Osteocyte (in vitro differentiated cells): ENCODE measurements at regions not wholly inside any gene's neighbourhood (a gene's known extent, or its start where the extent isn't known, plus 50 kb on each side); places are given as distances from the start of the nearest gene placed in this dataset.

ENCODE experiments used
- DNase-seq: peaks from one replicate; pipeline ENCODE4 v3.0.0; 2021; ENCODE audit warnings: mixed read lengths; ENCODE audit not compliant: unreplicated experiment; ENCODE audit errors: extremely low spot score
- H3K27ac Mint-ChIP-seq: one replicate; pipeline ENCODE4 v1.8.0; 2021; ENCODE audit warnings: mild to moderate bottlenecking, mixed read lengths; ENCODE audit not compliant: unreplicated experiment
- H3K27me3 Mint-ChIP-seq: one replicate; pipeline ENCODE4 v1.8.0; 2021; ENCODE audit warnings: mixed read lengths; ENCODE audit not compliant: unreplicated experiment
- H3K36me3 Mint-ChIP-seq: one replicate; pipeline ENCODE4 v1.8.0; 2021; ENCODE audit warnings: mixed read lengths; ENCODE audit not compliant: unreplicated experiment
- H3K4me1 Mint-ChIP-seq: one replicate; pipeline ENCODE4 v1.8.0; 2021; ENCODE audit warnings: mixed read lengths; ENCODE audit not compliant: unreplicated experiment
- H3K4me3 Mint-ChIP-seq: one replicate; pipeline ENCODE4 v1.8.0; 2021; ENCODE audit warnings: mild to moderate bottlenecking, moderate library complexity, mixed read lengths; ENCODE audit not compliant: unreplicated experiment
- H3K9me3 Mint-ChIP-seq: one replicate; pipeline ENCODE4 v1.8.0; 2021; ENCODE audit warnings: mixed read lengths; ENCODE audit not compliant: unreplicated experiment
- CTCF ChIP-seq: fragments of 200-600 bp; sonication (generic); IDR thresholded peaks from 2 replicates; pipeline ENCODE4 v1.5.0; 2021; ENCODE audit warnings: antibody characterized with exemption, mild to moderate bottlenecking, moderate library complexity

- no peak overlapping the region for H3K27ac Mint-ChIP-seq
- no peak overlapping the region for H3K4me3 Mint-ChIP-seq
- no peak for DNase-seq
- H3K36me3 Mint-ChIP-seq, result peaks cover 2% of the 10 kb centered on the region
- peaks cover 13% of the 10 kb centered on the region for H3K4me1 Mint-ChIP-seq
- no peaks in the 10 kb centered on the region for H3K27me3 Mint-ChIP-seq
- peaks cover 5% of the 10 kb centered on the region for H3K9me3 Mint-ChIP-seq
- TF ChIP-seq CTCF, result no peak
Measured at GRCh38 chr16:86925067-86925791, 346.9 kb downstream of the FOXL1 start.

- no peak for TF ChIP-seq CTCF
- no peaks in the 10 kb centered on the region for H3K27me3 Mint-ChIP-seq
- DNase-seq, result no peak
- H3K36me3 Mint-ChIP-seq, result peaks cover 2% of the 10 kb centered on the region
- H3K4me1 Mint-ChIP-seq, result peaks cover 13% of the 10 kb centered on the region
- H3K27ac Mint-ChIP-seq, result no peak overlapping the region
- peaks cover 4% of the 10 kb centered on the region for H3K9me3 Mint-ChIP-seq
- no peak overlapping the region for H3K4me3 Mint-ChIP-seq
Measured at GRCh38 chr16:86926181-86927094, 348.1 kb downstream of the FOXL1 start.

GRCh38 chr16:86927699-86928098, 349.4 kb downstream of the FOXL1 start:
- Mint-ChIP-seq H3K4me1 (peaks cover 13% of the 10 kb centered on the region), H3K27me3 (no peaks in the 10 kb centered on the region), H3K36me3 (no peaks in the 10 kb centered on the region), H3K9me3 (no peaks in the 10 kb centered on the region), H3K4me3 (no peak overlapping the region), H3K27ac (no peak overlapping the region)
- DNase-seq, result no peak
- no peak for TF ChIP-seq CTCF

- Mint-ChIP-seq H3K36me3 (no peaks in the 10 kb centered on the region), H3K4me1 (peaks cover 11% of the 10 kb centered on the region), H3K9me3 (no peaks in the 10 kb centered on the region), H3K4me3 (no peak overlapping the region), H3K27me3 (no peaks in the 10 kb centered on the region), H3K27ac (no peak overlapping the region)
- DNase-seq, result no peak
- TF ChIP-seq CTCF, result no peak
Measured at GRCh38 chr16:86928523-86929011, 350.2 kb downstream of the FOXL1 start.
